ENCODE measurements at regions not wholly inside any gene's neighbourhood (a gene's known extent, or its start where the extent isn't known, plus 50 kb on each side); places are given as distances from the start of the nearest gene placed in this dataset.

DNA sequence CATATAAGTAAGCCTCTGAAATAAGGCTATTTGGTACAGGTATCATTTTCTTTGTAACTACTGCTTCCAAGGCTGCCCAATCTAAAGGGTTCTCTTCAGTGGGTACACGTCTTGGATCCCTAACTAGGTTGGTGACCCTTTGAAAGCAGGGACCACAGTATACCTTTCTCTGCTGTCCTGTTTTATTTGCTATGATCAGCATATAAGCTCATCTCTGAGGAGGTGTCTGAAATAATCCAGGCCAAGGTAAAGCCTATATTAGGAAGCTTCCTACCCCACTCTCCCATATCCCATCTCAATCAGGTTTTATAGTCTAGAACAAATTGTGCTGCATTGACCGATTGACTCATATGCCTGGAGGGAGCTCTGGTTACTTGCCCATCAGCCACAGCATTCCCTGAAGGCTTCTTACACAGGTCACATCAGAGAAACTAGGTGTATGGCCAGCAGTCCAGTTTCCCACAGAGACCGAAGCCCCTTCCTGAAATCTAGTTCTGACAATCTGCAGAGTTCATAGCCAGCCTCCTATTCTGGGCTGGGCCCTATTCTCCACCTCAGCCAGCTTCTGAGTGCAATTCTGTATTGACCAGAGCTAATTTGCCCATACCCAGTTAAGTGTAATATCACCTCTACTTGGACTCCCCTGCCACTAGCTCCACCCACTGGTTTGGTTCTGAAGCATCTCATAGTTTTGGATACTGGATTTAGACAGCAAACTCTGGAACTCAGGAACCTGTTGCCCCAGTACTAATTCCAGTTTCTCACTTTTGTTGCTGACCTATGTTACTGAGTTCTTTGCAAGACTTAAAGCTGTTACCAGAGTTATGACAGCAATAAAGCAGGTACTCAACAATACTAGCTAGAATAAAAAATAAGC is 62.1 kb upstream of the ARHGAP20 start:
- TF ChIP-seq, protein P1, sequence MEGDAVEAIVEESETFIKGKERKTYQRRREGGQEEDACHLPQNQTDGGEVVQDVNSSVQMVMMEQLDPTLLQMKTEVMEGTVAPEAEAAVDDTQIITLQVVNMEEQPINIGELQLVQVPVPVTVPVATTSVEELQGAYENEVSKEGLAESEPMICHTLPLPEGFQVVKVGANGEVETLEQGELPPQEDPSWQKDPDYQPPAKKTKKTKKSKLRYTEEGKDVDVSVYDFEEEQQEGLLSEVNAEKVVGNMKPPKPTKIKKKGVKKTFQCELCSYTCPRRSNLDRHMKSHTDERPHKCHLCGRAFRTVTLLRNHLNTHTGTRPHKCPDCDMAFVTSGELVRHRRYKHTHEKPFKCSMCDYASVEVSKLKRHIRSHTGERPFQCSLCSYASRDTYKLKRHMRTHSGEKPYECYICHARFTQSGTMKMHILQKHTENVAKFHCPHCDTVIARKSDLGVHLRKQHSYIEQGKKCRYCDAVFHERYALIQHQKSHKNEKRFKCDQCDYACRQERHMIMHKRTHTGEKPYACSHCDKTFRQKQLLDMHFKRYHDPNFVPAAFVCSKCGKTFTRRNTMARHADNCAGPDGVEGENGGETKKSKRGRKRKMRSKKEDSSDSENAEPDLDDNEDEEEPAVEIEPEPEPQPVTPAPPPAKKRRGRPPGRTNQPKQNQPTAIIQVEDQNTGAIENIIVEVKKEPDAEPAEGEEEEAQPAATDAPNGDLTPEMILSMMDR (IDR thresholded peaks at IDR 0.05; ENCODE audit: insufficient read depth, low read length, severe bottlenecking), result no peak
- H3K36me3 ChIP-seq (ENCODE audit: control insufficient read depth, insufficient read depth, low read length), result no peaks in the 10 kb centered on the region
- no peak overlapping the region for H3K4me3 ChIP-seq (ENCODE audit: low read depth, low read length)
- FAIRE-seq, result no peak
- no peaks in the 10 kb centered on the region for H3K27me3 ChIP-seq (ENCODE audit: control insufficient read depth, insufficient read depth, low read length)
- no peak for DNase-seq (ENCODE audit: low read depth)

DNA sequence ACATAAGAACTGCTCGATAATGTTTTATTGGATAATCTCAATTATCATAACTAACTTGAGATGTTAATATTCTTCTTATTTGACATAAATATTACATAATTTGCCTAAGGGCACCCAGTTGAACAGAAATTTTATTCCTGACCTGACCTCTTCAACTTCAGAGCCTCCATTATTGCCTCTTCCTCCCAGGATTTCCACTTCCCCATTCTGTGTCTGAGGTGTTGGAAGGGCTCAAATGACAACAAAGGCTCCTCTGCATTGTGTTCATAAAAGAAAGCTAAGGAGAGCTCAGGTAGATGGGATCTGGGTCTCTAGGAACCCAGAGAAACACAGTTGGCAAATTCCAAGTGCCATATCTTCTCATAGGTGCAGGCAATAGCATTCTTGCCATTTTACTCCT is 61.2 kb upstream of the ARHGAP20 start:
- TF ChIP-seq, protein P1 (IDR thresholded peaks at IDR 0.05; ENCODE audit: insufficient read depth, low read length, severe bottlenecking), result no peak
- Histone ChIP-seq H3K4me3 (ENCODE audit: low read depth, low read length) (no peak overlapping the region), H3K36me3 (ENCODE audit: control insufficient read depth, insufficient read depth, low read length) (no peaks in the 10 kb centered on the region), H3K27me3 (ENCODE audit: control insufficient read depth, insufficient read depth, low read length) (no peaks in the 10 kb centered on the region)
- FAIRE-seq, result no peak
- DNase-seq (ENCODE audit: low read depth), result no peak

DNA sequence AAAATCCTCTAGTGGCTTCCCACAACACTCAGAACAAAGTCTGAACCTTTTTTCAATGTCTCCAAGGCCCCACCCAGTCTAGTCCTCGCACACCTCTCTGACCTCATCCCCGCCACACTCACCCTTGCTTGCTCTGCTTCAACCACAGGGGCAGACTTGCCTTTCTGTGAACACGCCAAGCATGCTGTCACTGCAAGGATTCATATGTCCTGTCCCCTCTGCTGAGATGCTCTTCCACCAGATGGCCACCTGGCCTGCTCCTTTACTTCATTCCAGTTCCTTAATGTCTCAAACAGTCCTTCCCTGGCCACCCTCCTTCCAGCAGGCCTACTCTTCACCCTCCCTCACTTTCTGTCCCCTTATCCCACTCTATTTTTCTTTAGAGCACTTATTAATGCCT is 60.6 kb upstream of the ARHGAP20 start:
- TF ChIP-seq, protein P1 (IDR thresholded peaks at IDR 0.05; ENCODE audit: insufficient read depth, low read length, severe bottlenecking), result no peak
- FAIRE-seq (no peak), DNase-seq (ENCODE audit: low read depth) (no peak)
- no peaks in the 10 kb centered on the region for H3K27me3 ChIP-seq (ENCODE audit: control insufficient read depth, insufficient read depth, low read length)
- H3K36me3 ChIP-seq (ENCODE audit: control insufficient read depth, insufficient read depth, low read length), result no peaks in the 10 kb centered on the region
- no peak overlapping the region for H3K4me3 ChIP-seq (ENCODE audit: low read depth, low read length)

DNA sequence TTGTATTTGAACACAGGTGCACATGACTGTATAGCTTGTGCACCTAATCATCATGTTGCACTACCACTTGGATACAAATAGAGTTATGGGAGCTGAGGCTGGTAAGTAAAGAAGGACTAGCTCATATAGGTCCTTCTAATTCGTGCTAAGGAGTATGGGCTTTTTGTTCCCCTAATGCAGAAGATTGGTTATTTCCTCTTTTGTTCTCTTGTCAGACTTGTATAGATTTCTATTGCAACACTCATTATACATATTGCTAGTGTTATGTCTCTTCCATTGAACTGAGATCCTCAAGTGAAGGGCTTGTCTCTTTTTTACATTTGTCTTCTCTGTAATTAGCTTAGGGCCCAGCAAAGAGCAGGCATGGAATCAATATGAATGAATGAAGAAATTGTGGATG is 54.1 kb upstream of the ARHGAP20 start:
- Histone ChIP-seq H3K4me3 (ENCODE audit: low read depth, low read length) (no peak overlapping the region), H3K27me3 (ENCODE audit: control insufficient read depth, insufficient read depth, low read length) (no peaks in the 10 kb centered on the region)
- FAIRE-seq, result no peak

DNA sequence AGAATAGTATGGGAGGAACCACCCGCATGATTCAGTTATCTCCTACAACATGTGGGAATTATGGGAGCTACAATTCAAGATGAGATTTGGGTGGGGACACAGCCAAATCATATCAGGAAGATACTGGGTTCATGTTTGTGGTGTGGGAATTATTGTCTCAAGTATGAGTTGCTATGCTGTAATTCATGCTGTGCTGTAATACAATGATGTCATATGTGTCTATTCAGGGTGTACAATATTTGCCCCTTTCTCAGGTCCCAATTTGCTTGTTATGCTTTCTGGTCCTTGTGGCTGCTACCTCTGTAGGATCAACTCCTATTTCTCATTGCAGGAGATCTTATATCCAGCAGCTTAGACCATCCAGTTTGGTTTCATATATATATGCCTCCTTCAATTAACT is 52.2 kb upstream of the ARHGAP20 start:
- no peak overlapping the region for H3K4me3 ChIP-seq (ENCODE audit: low read depth, low read length)
- no peak for FAIRE-seq
- DNase-seq (ENCODE audit: low read depth), result no peak
- TF ChIP-seq, protein P1 (IDR thresholded peaks at IDR 0.05; ENCODE audit: insufficient read depth, low read length, severe bottlenecking), result no peak
- no peaks in the 10 kb centered on the region for H3K36me3 ChIP-seq (ENCODE audit: control insufficient read depth, insufficient read depth, low read length)
- H3K27me3 ChIP-seq (ENCODE audit: control insufficient read depth, insufficient read depth, low read length), result no peaks in the 10 kb centered on the region

More for the DNA sequence above, 54.1 kb upstream of the ARHGAP20 start:
- TF ChIP-seq, protein P1 (IDR thresholded peaks at IDR 0.05; ENCODE audit: insufficient read depth, low read length, severe bottlenecking), result no peak
- no peak for DNase-seq (ENCODE audit: low read depth)
- H3K36me3 ChIP-seq (ENCODE audit: control insufficient read depth, insufficient read depth, low read length), result no peaks in the 10 kb centered on the region

All from bronchial epithelial cell (primary cell).